ENCODE measurements at regions not wholly inside any gene's neighbourhood (a gene's known extent, or its start where the extent isn't known, plus 50 kb on each side); places are given as distances from the start of the nearest gene placed in this dataset.
A peak's percentile ranks its signal among the peaks of the same experiment; 100 is the strongest.

DNA sequence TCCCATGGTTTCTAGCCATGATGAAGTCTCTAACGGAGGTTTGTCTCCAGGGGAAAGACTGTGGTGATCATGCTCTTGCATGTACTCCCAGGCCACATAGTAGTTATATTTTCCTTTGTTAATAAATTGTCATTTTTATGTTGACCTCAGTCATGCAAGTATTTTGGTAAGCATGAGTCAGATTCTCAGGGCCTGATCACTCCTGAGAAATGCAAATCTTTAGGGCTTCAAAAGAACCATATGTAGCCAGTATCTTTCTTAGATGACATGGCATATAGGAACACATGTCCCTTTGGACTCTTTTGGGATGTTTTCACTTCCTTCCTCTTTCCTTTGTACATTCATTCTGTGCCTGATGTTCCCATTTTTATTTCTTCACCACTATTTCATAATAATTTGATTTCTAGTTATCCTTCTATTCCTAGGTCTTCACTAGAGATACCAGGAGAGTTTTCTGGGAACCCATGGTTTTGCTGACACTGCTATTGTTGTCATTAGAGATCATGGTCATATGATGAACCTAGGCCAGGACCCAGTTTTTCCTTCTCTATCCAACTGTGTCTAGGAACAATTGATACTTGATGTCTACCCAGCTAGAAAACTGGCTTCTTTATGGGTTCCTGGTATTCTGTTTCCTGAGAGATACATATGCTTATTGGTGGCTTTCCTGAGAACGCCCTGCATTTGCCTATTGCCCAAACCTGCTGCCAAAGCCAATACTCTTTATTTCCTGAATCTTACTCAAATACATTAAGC is 248.1 kb upstream of the NREP start:
- TF ChIP-seq, protein P1, sequence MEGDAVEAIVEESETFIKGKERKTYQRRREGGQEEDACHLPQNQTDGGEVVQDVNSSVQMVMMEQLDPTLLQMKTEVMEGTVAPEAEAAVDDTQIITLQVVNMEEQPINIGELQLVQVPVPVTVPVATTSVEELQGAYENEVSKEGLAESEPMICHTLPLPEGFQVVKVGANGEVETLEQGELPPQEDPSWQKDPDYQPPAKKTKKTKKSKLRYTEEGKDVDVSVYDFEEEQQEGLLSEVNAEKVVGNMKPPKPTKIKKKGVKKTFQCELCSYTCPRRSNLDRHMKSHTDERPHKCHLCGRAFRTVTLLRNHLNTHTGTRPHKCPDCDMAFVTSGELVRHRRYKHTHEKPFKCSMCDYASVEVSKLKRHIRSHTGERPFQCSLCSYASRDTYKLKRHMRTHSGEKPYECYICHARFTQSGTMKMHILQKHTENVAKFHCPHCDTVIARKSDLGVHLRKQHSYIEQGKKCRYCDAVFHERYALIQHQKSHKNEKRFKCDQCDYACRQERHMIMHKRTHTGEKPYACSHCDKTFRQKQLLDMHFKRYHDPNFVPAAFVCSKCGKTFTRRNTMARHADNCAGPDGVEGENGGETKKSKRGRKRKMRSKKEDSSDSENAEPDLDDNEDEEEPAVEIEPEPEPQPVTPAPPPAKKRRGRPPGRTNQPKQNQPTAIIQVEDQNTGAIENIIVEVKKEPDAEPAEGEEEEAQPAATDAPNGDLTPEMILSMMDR (IDR thresholded peaks at IDR 0.05; ENCODE audit: low read depth, low read length) = no peak
- no peak for DNase-seq (ENCODE audit: extremely low read depth, low read depth)

DNA sequence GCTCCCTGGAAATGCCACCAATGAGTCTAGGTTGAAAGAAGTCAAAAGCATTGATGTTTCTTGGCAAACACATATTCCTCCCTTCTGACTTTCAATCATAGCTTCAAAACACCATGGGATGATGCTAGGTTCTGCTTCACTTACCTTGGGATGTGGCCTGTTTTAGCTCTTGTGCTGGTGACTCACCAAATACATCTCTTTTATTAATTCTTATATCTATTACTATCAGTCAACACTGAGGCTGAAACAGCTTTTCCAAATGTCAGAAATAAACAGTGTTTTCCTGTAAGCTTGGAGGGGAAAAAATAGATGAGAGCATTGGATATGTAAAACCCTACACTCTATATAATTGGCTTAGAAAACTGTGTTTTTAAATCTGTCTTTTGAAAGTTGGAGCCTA is 245.4 kb upstream of the NREP start:
- DNase-seq (ENCODE audit: extremely low read depth, low read depth) = no peak
- TF ChIP-seq, protein P1 (IDR thresholded peaks at IDR 0.05; ENCODE audit: low read depth, low read length) = no peak

DNA sequence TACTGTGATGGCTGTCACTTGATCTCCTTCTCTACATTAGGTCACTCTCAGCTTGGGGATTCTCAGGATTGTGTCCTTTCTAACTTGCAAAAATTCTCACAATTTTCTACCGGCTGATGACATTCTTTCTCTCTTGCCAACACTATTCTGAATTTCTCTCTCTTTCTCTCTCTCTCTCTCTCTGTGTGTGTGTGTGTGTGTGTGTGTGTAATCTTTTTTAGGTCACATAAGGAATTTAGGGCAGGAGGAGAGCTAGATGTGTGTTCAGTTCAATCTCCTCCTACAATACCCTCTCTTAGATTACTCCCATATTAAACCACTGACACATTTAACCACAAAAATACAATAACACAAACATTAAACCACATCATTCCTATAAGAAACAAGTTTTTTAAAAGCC is 242.3 kb upstream of the NREP start:
- DNase-seq (ENCODE audit: extremely low read depth, low read depth) = no peak
- TF ChIP-seq, protein P1 (IDR thresholded peaks at IDR 0.05; ENCODE audit: low read depth, low read length) = no peak

DNA sequence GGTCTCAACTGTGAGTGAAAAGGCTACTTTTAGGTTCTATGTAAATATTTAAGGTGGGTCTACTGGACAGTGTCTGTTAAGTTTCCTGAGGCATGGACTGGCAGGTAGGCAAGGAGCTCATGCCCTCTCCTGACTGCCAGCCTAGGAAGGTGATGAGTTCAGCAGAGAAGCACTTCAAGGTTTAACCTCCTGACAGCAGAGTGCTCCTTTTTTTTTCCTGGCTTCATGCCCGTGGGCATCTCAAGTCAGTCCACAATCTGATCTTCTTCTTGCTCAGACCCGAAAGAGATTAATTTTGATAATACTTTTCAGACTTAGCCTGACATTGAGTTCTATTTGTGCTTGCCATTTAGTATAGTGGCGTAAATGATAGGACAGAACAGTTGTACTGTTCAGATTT is 241.9 kb upstream of the NREP start:
- DNase-seq (ENCODE audit: extremely low read depth, low read depth) = no peak
- TF ChIP-seq, protein P1 (IDR thresholded peaks at IDR 0.05; ENCODE audit: low read depth, low read length) = no peak

DNA sequence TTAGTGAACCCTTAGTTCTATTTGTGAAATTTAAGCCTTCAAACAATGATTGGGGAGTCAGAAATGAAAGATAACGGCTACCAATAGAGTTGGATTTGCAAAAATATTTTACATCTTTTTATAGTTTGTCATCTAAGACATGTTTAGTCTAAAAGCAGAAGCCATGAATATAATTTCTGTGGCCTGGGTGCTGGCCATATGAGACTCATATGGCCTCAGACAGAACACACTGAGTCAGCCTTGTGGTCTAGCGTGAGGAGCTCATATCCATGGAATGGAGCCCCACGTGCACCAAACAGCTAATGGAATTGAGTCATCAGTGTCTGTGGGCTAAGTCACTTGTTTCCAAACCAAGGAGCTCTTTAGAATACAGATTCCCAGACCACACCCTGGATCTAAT is 240.7 kb upstream of the NREP start:
- DNase-seq (ENCODE audit: extremely low read depth, low read depth) = peak; percentile 98
- TF ChIP-seq, protein P1 (IDR thresholded peaks at IDR 0.05; ENCODE audit: low read depth, low read length) = no peak

DNA sequence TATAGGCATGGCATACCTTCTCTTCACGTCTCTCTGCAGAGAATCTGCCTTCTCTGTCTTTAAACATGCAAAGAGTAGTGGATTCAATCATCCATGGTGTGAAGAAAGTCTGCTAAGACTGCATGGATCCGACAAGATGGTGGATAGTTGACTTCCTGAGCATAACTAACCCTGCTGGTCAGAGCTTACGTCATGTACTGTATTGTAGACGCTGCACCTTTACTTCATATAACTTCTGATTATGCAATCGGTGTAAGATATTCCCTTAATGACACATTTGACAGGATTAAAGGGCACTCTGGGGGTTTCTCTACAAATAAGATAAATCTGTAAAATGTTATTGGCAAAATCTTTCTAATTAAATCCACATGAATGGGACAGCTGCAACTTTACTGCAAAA is 240.3 kb upstream of the NREP start:
- no peak for DNase-seq (ENCODE audit: extremely low read depth, low read depth)
- TF ChIP-seq, protein P1 (IDR thresholded peaks at IDR 0.05; ENCODE audit: low read depth, low read length) = no peak

DNA sequence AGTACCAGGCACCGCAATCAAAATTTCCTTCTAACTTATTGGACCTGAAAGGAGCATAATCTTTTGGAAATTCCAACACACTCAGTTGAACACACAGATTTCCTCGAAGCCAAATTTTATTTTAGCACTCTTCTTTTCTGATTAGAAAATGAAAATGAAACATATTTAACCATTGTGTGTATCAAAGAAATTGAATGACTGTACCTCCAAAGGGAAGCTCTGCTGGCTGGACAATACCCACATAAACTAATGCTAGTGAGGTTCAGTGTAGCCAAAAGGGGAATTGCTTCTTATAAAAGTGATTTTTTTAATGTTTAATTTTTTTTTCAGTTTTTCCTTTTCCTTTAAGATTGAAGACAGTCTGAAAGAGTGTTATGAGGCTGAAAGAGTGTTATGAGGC is 239.6 kb upstream of the NREP start:
- TF ChIP-seq, protein P1 (IDR thresholded peaks at IDR 0.05; ENCODE audit: low read depth, low read length) = no peak
- DNase-seq (ENCODE audit: extremely low read depth, low read depth) = no peak
